OCI-LY7 (cell line): ENCODE measurements at regions not wholly inside any gene's neighbourhood (a gene's known extent, or its start where the extent isn't known, plus 50 kb on each side); places are given as distances from the start of the nearest gene placed in this dataset.

Experiments
- BruUV-seq: library from RNA; stranded (reverse); fragments of 400-500 nt; replicated peaks from 2 replicates; lab custom pipeline; 2021; lab: Mats Ljungman, UMichigan
- CTCF ChIA-PET: fragments of 300-600 bp; sonication (Branson Sonifier 250); formaldehyde crosslinking; loops from one replicate; lab custom pipeline; 2022; ENCODE audit warnings: antibody characterized with exemption; ENCODE audit not compliant: unreplicated experiment; lab: Charles Lee
- POLR2A ChIA-PET: fragments of 300-600 bp; sonication (Branson Sonifier 250); formaldehyde crosslinking; loops from one replicate; lab custom pipeline; 2022; ENCODE audit warnings: antibody characterized with exemption; lab: Charles Lee
- DNase-seq: peaks from one replicate; pipeline ENCODE4 v3.0.0-alpha.2; 2015; ENCODE audit warnings: low spot score
- H2AFZ ChIP-seq: fragments of 200-600 bp; sonication (generic), shearing (Covaris generic); 2 replicates; pipeline ENCODE4 v1.6.1; 2014; ENCODE audit warnings: mild to moderate bottlenecking, antibody characterized with exemption, low read length, moderate library complexity
- H3K27ac ChIP-seq: fragments of 200-600 bp; sonication (generic); 2 replicates; pipeline ENCODE4 v1.5.1; 2014; ENCODE audit warnings: mixed run types, low read depth, mild to moderate bottlenecking, moderate library complexity, low read length, inconsistent platforms; ENCODE audit not compliant: poor library complexity, severe bottlenecking
- H3K36me3 ChIP-seq: fragments of 200-600 bp; sonication (generic); 2 replicates; pipeline ENCODE4 v1.6.1; 2014; ENCODE audit warnings: mild to moderate bottlenecking, antibody characterized with exemption, low read length, moderate library complexity, mixed read lengths; ENCODE audit not compliant: insufficient read depth
- H3K4me1 ChIP-seq: fragments of 200-600 bp; sonication (generic); 2 replicates; pipeline ENCODE4 v1.5.1; 2014; ENCODE audit warnings: mild to moderate bottlenecking, low read length; ENCODE audit not compliant: insufficient read depth, poor library complexity, severe bottlenecking
- H3K4me2 ChIP-seq: fragments of 200-600 bp; sonication (generic); 2 replicates; pipeline ENCODE4 v1.6.1; 2014; ENCODE audit warnings: mild to moderate bottlenecking, low read length
- H3K4me3 ChIP-seq: fragments of 200-600 bp; sonication (generic); 2 replicates; pipeline ENCODE4 v1.5.1; 2014; ENCODE audit warnings: mild to moderate bottlenecking, low read depth, low read length; ENCODE audit not compliant: poor library complexity, severe bottlenecking
- H3K79me2 ChIP-seq: fragments of 200-600 bp; sonication (generic); 2 replicates; pipeline ENCODE4 v1.6.1; 2016; ENCODE audit warnings: low read depth, mild to moderate bottlenecking, low read length, moderate library complexity, mixed read lengths; ENCODE audit not compliant: insufficient read depth
- H3K9me2 ChIP-seq: fragments of 200-600 bp; sonication (generic); 2 replicates; pipeline ENCODE4 v1.6.1; 2016; ENCODE audit warnings: mild to moderate bottlenecking, low read length, mixed read lengths; ENCODE audit not compliant: insufficient read depth
- H3K9me3 ChIP-seq: fragments of 200-600 bp; sonication (generic); 2 replicates; pipeline ENCODE4 v1.6.1; 2014; ENCODE audit warnings: mild to moderate bottlenecking, mixed run types, low read length, mixed read lengths
- H4K20me1 ChIP-seq: fragments of 200-600 bp; sonication (generic); 2 replicates; pipeline ENCODE4 v1.6.1; 2014; ENCODE audit warnings: mild to moderate bottlenecking, antibody characterized with exemption, low read length, moderate library complexity, mixed read lengths; ENCODE audit not compliant: insufficient read depth
- CTCF ChIP-seq: fragments of 200-600 bp; sonication (generic); conservative IDR thresholded peaks from 2 replicates; pipeline ENCODE4 v1.5.1; 2014; ENCODE audit warnings: mild to moderate bottlenecking, antibody characterized with exemption, low read length, moderate library complexity, mixed read lengths
- EZH2phosphoT487 ChIP-seq: fragments of 200-600 bp; sonication (generic); IDR thresholded peaks from 2 replicates; pipeline ENCODE4 v1.6.1; 2018; ENCODE audit warnings: low read depth, borderline replicate concordance, mild to moderate bottlenecking, mixed run types, antibody characterized with exemption, low read length, moderate library complexity, mixed read lengths
- intact Hi-C: fragments of 100-400 bp; cut with micrococcal nuclease; formaldehyde crosslinking; loops from one replicate; pipeline ENCODE4 v1.10.0; 2022; ENCODE audit not compliant: unreplicated experiment

- ChIA-PET CTCF (no interaction called here), POLR2A (interaction anchor here (1.0 kb wide), 1 partner anchor 18 kb away, joined by 3 read pairs; no protein-coding TSS in a partner anchor)
- H3K27ac ChIP-seq: no peak overlapping the region
- no peak overlapping the region for H3K4me3 ChIP-seq
- H3K9me3 ChIP-seq: no peaks in the 10 kb centered on the region
- no peak for DNase-seq
- no peaks in the 10 kb centered on the region for H3K36me3 ChIP-seq
- no peak overlapping the region for H2AFZ ChIP-seq
- H3K9me2 ChIP-seq: 0 out of 2 replicates have a peak, but pooled peaks cover 3% of the 10 kb centered on the region
- no peak for TF ChIP-seq CTCF
- no peak for TF ChIP-seq EZH2phosphoT487
- no peaks in the 10 kb centered on the region for H3K79me2 ChIP-seq
- no peaks in the 10 kb centered on the region for H3K4me1 ChIP-seq
- no TSS peak for BruUV-seq
- H3K4me2 ChIP-seq: no peak overlapping the region
- intact Hi-C loops: no loop called here
- no peaks in the 10 kb centered on the region for H4K20me1 ChIP-seq
These were observed 85.4 kb upstream of the TNFAIP3 start for GRCh38 chr6:137781639-137782038.

GRCh38 chr6:137782166-137783039 is 84.7 kb upstream of the TNFAIP3 start:
- BruUV-seq: no TSS peak
- intact Hi-C loops: no loop called here
- H3K4me1 ChIP-seq: no peaks in the 10 kb centered on the region
- H3K9me2 ChIP-seq: 0 out of 2 replicates have a peak, but pooled peaks cover 3% of the 10 kb centered on the region
- ChIA-PET POLR2A (interaction anchor here (0.6 to 2.4 kb wide), 4 partner anchors 11 to 17 kb away, joined by 3 to 10 read pairs (median 4); no protein-coding TSS in a partner anchor), CTCF (no interaction called here)
- H3K4me2 ChIP-seq: no peak overlapping the region
- H2AFZ ChIP-seq: no peak overlapping the region
- DNase-seq: no peak
- no peaks in the 10 kb centered on the region for H3K36me3 ChIP-seq
- H3K79me2 ChIP-seq: no peaks in the 10 kb centered on the region
- TF ChIP-seq CTCF (no peak), EZH2phosphoT487 (no peak)
- no peaks in the 10 kb centered on the region for H3K9me3 ChIP-seq
- H3K27ac ChIP-seq: no peak overlapping the region
- H3K4me3 ChIP-seq: no peak overlapping the region
- H4K20me1 ChIP-seq: no peaks in the 10 kb centered on the region

GRCh38 chr6:137783710-137784109 is 83.3 kb upstream of the TNFAIP3 start:
- H3K27ac ChIP-seq: no peak overlapping the region
- POLR2A ChIA-PET: interaction anchor here (0.7 to 2.4 kb wide), 6 partner anchors 10 to 212 kb away, joined by 3 to 10 read pairs (median 4); no protein-coding TSS in a partner anchor
- 0 out of 2 replicates have a peak, but pooled peaks cover 3% of the 10 kb centered on the region for H3K9me2 ChIP-seq
- H3K4me3 ChIP-seq: no peak overlapping the region
- intact Hi-C loops: no loop called here
- CTCF ChIA-PET: no interaction called here
- H3K9me3 ChIP-seq: no peaks in the 10 kb centered on the region
- no peaks in the 10 kb centered on the region for H4K20me1 ChIP-seq
- no TSS peak for BruUV-seq
- no peaks in the 10 kb centered on the region for H3K4me1 ChIP-seq
- no peak overlapping the region for H3K4me2 ChIP-seq
- TF ChIP-seq EZH2phosphoT487: no peak
- no peak overlapping the region for H2AFZ ChIP-seq
- no peak for DNase-seq
- H3K79me2 ChIP-seq: no peaks in the 10 kb centered on the region
- no peaks in the 10 kb centered on the region for H3K36me3 ChIP-seq
